Mesenchymal stem cell (in vitro differentiated cells and primary cell): ENCODE measurements at regions not wholly inside any gene's neighbourhood (a gene's known extent, or its start where the extent isn't known, plus 50 kb on each side); places are given as distances from the start of the nearest gene placed in this dataset. TPM values are rescaled to one million over a fixed set of nuclear protein-coding genes. Genes with fewer than 3 reads are reported as not detected.

Experiments used
- small RNA-seq: library from polyadenylated mRNA; stranded (forward); fragments of <200 nt; extraction: miRNeasy Mini kit (QIAGEN cat#:217004); gene quantifications from one replicate; pipeline ENCODE3, GENCODE V24; 2013; ENCODE audit warnings: low read depth

Small RNA genes in the stretch of these regions (small RNA-seq; reads per million reads assigned to genes)
- not detected for gene AC174048.1
- not detected for gene RF00561
